Endothelial cell of umbilical vein (primary cell): ENCODE measurements at regions not wholly inside any gene's neighbourhood (a gene's known extent, or its start where the extent isn't known, plus 50 kb on each side); places are given as distances from the start of the nearest gene placed in this dataset.

ENCODE experiments used
- BruUV-seq: library from RNA; stranded (reverse); fragments of 400-500 nt; replicated peaks from 2 replicates; lab custom pipeline; 2021; lab: Mats Ljungman, UMichigan
- CTCF ChIA-PET: fragments of 300-600, 350-600 bp; sonication (Branson Sonifier 250); formaldehyde crosslinking; loops from one replicate; lab custom pipeline; 2021; ENCODE audit warnings: antibody characterized with exemption, inconsistent platforms; lab: Charles Lee
- POLR2A ChIA-PET: fragments of 300-600, 350-600 bp; sonication (Branson Sonifier 250); formaldehyde crosslinking; loops from one replicate; lab custom pipeline; 2021; ENCODE audit warnings: antibody characterized with exemption, inconsistent platforms; lab: Charles Lee
- DNase-seq: peaks from one replicate; pipeline ENCODE4 v3.0.0-alpha.2; 2011; ENCODE audit warnings: low read depth, low spot score
- FAIRE-seq: peaks from 2 replicates; lab custom pipeline; 2011; peaks lifted over from hg19 to GRCh38; lab: Jason Lieb, UNC
- H2AFZ ChIP-seq: 2 replicates; pipeline ENCODE4 v1.6.0; 2012; ENCODE audit warnings: low read depth, low read length, control low read depth, inconsistent platforms
- H3K27ac ChIP-seq: 2 replicates; pipeline ENCODE4 v1.5.1; 2011; ENCODE audit warnings: low read depth, mild to moderate bottlenecking, control low read depth, low read length, moderate library complexity; ENCODE audit not compliant: insufficient read depth
- H3K27me3 ChIP-seq, 2 experiments: 2 replicates each; pipeline versions ENCODE4 v1.6.0 to v1.6.1; 2011; ENCODE audit warnings: low read length in 2 of 2, mixed read lengths in 1 of 2; ENCODE audit not compliant: control insufficient read depth in 2 of 2, insufficient read depth in 2 of 2
- H3K36me3 ChIP-seq, 2 experiments: 2 replicates in 1 of 2; 3 replicates in 1 of 2; pipeline ENCODE4 v1.5.1; 2011; ENCODE audit warnings: low read length in 2 of 2, mild to moderate bottlenecking in 1 of 2, moderate library complexity in 1 of 2; ENCODE audit not compliant: control insufficient read depth in 2 of 2, insufficient read depth in 2 of 2; ENCODE audit errors: extremely low read depth in 1 of 2
- H3K4me1 ChIP-seq: 3 replicates; pipeline ENCODE4 v1.5.1; 2011; ENCODE audit warnings: mild to moderate bottlenecking, low read length; ENCODE audit not compliant: control insufficient read depth, insufficient read depth; ENCODE audit errors: extremely low read depth
- H3K4me2 ChIP-seq: 2 replicates; pipeline ENCODE4 v1.6.1; 2011; ENCODE audit warnings: low read length, control low read depth, mixed read lengths; ENCODE audit not compliant: insufficient read depth
- H3K4me3 ChIP-seq, 3 experiments: fragments of 200-600 bp in 1 of 3; sonication (generic), shearing (Covaris generic) in 1 of 3; replicated peaks in 1 of 3; 2 replicates each; pipeline ENCODE4 v1.5.1; 2011 to 2016; ENCODE audit warnings: control low read depth in 3 of 3, low read length in 3 of 3, mild to moderate bottlenecking in 2 of 3, inconsistent platforms in 1 of 3, low read depth in 1 of 3, moderate library complexity in 1 of 3; ENCODE audit not compliant: insufficient read depth in 1 of 3
- H3K79me2 ChIP-seq: 2 replicates; pipeline ENCODE4 v1.6.0; 2012; ENCODE audit warnings: low read length, inconsistent platforms; ENCODE audit not compliant: control insufficient read depth, insufficient read depth
- H3K9ac ChIP-seq: replicated peaks from 2 replicates; pipeline ENCODE3; 2011; ENCODE audit warnings: low read length, control low read depth; ENCODE audit not compliant: insufficient read depth; ENCODE audit errors: extremely low read depth
- H3K9me1 ChIP-seq: replicated peaks from 3 replicates; pipeline ENCODE4 v1.6.0; 2011; ENCODE audit warnings: mild to moderate bottlenecking, low read length; ENCODE audit not compliant: control insufficient read depth, insufficient read depth; ENCODE audit errors: extremely low read depth
- H3K9me3 ChIP-seq: replicated peaks from 2 replicates; pipeline ENCODE4 v1.5.1; 2012; ENCODE audit warnings: low read length, inconsistent platforms; ENCODE audit not compliant: control insufficient read depth, insufficient read depth
- H4K20me1 ChIP-seq: replicated peaks from 2 replicates; pipeline ENCODE3; 2011; ENCODE audit warnings: mild to moderate bottlenecking, low read length; ENCODE audit not compliant: control insufficient read depth, insufficient read depth; ENCODE audit errors: extremely low read depth
- CTCF ChIP-seq, 2 donors: IDR thresholded peaks; 1 replicate in 1 of 2; 2 replicates in 1 of 2; pipeline ENCODE4 v1.5.1; 2011; ENCODE audit warnings: low read length in 2 of 2, mild to moderate bottlenecking in 2 of 2, moderate library complexity in 2 of 2, control low read depth in 1 of 2, inconsistent platforms in 1 of 2, low read depth in 1 of 2; ENCODE audit not compliant: insufficient read depth in 1 of 2; ENCODE audit errors: extremely low read depth in 1 of 2
- EZH2 ChIP-seq: IDR thresholded peaks from 2 replicates; pipeline ENCODE4 v1.6.1; 2012; ENCODE audit warnings: borderline replicate concordance, low read depth, mild to moderate bottlenecking, moderate library complexity, low read length, inconsistent platforms; ENCODE audit not compliant: severe bottlenecking
- FOS ChIP-seq: IDR thresholded peaks from 2 replicates; pipeline ENCODE4 v1.6.1; 2011; ENCODE audit warnings: mild to moderate bottlenecking, low read length, moderate library complexity, borderline replicate concordance; ENCODE audit not compliant: insufficient read depth
- GATA2 ChIP-seq: IDR thresholded peaks from 2 replicates; pipeline ENCODE4 v1.7.0; 2011; ENCODE audit warnings: low read depth, mild to moderate bottlenecking, moderate library complexity, mixed read lengths, low read length; ENCODE audit not compliant: insufficient read length, insufficient read depth
- JUN ChIP-seq: IDR thresholded peaks from 2 replicates; pipeline ENCODE4 v1.6.1; 2011; ENCODE audit warnings: borderline replicate concordance, low read depth; ENCODE audit not compliant: insufficient read length, insufficient read depth
- MAX ChIP-seq: IDR thresholded peaks from 2 replicates; pipeline ENCODE4 v1.6.1; 2011; ENCODE audit not compliant: insufficient read depth, insufficient read length
- MYC ChIP-seq: IDR thresholded peaks from one replicate; pipeline ENCODE4 v1.6.1; 2011; ENCODE audit warnings: mild to moderate bottlenecking, low read depth, low read length
- POLR2A ChIP-seq: IDR thresholded peaks from 2 replicates; pipeline ENCODE4 v1.6.1; 2012; ENCODE audit warnings: low read depth, mild to moderate bottlenecking, control low read depth, low read length
- POLR2AphosphoS5 ChIP-seq: IDR thresholded peaks from 2 replicates; pipeline ENCODE4 v1.6.1; 2012; ENCODE audit warnings: low read depth, mild to moderate bottlenecking, control low read depth, low read length, moderate library complexity; ENCODE audit not compliant: insufficient read depth
- dilution Hi-C: fragments of 300-500 bp; cut with MboI; formaldehyde crosslinking; loops from one replicate; pipeline ENCODE4 v1.15.0; 2019; ENCODE audit warnings: low sequenced_read_pairs; ENCODE audit not compliant: extremely low pct_ligation_motif_present
- intact Hi-C: fragments of 100-400 bp; cut with micrococcal nuclease; formaldehyde crosslinking; loops from one replicate; pipeline ENCODE4 v1.10.0; 2022

GRCh38 chr2:236811062-236811656, 241.5 kb downstream of the ACKR3 start:
- H3K4me3 ChIP-seq, result no peak overlapping the region
- no peaks in the 10 kb centered on the region for H3K9me3 ChIP-seq
- no peaks in the 10 kb centered on the region for H3K4me1 ChIP-seq
- dilution Hi-C loops (no loop called here), intact Hi-C loops (no loop called here)
- no peak overlapping the region for H3K9ac ChIP-seq
- no peaks in the 10 kb centered on the region for H3K27me3 ChIP-seq
- no peaks in the 10 kb centered on the region for H3K36me3 ChIP-seq
- TF ChIP-seq POLR2A (no peak), POLR2AphosphoS5 (no peak), JUN (no peak), EZH2 (no peak), MAX (no peak), FOS (no peak), GATA2 (no peak), CTCF (IDR thresholded peaks at IDR 0.05; ENCODE audit: extremely low read depth in 1 of 2, insufficient read depth in 1 of 2, low read depth in 1 of 2, low read length in 2 of 2) (no peak), MYC (no peak)
- no peak overlapping the region for H3K4me2 ChIP-seq
- no peak overlapping the region for H2AFZ ChIP-seq
- H4K20me1 ChIP-seq, result no peaks in the 10 kb centered on the region
- H3K79me2 ChIP-seq, result no peaks in the 10 kb centered on the region
- H3K27ac ChIP-seq, result no peak overlapping the region
- no TSS peak for BruUV-seq
- DNase-seq, result no peak
- POLR2A ChIA-PET, result no interaction called here
- no peaks in the 10 kb centered on the region for H3K9me1 ChIP-seq
- no peak for FAIRE-seq
- CTCF ChIA-PET, result no interaction called here
